ENCODE measurements at regions not wholly inside any gene's neighbourhood (a gene's known extent, or its start where the extent isn't known, plus 50 kb on each side); places are given as distances from the start of the nearest gene placed in this dataset.

- Histone ChIP-seq H3K9me3 (ENCODE audit: control insufficient read depth, insufficient read depth, low read depth, low read length) (no peaks in the 10 kb centered on the region), H3K36me3 (ENCODE audit: control insufficient read depth in 2 of 2, insufficient read depth in 1 of 2, low read length in 2 of 2) (no peaks in the 10 kb centered on the region), H3K4me1 (ENCODE audit: control insufficient read depth, insufficient read depth, low read length) (no peaks in the 10 kb centered on the region), H3K27ac (ENCODE audit: extremely low read depth, low read depth, low read length) (no peak overlapping the region), H3K4me3 (ENCODE audit: low read depth, low read length) (no peak overlapping the region)
- ChIA-PET CTCF (no interaction called here), POLR2A (no interaction called here)
- no peak for TF ChIP-seq ZNF302 (tag by site-specific recombination; IDR thresholded peaks at IDR 0.05; ENCODE audit: low read depth)
- TF ChIP-seq ZNF747 (tag by site-specific recombination; IDR thresholded peaks at IDR 0.05): no peak
- TF ChIP-seq ZNF175 (tag by site-specific recombination; IDR thresholded peaks at IDR 0.05): no peak
- TF ChIP-seq BCL11B (tag by site-specific recombination; IDR thresholded peaks at IDR 0.05; ENCODE audit: low read depth): no peak
- no peak for TF ChIP-seq ZNF518A (tag by site-specific recombination; conservative IDR thresholded peaks at IDR 0.05; ENCODE audit: low read depth)
- TF ChIP-seq ZNF140 (tag by site-specific recombination; IDR thresholded peaks at IDR 0.05): no peak
- no peak for TF ChIP-seq ZNF23 (tag by site-specific recombination; IDR thresholded peaks at IDR 0.05; ENCODE audit: borderline replicate concordance)
- TF ChIP-seq ZNF645 (tag by site-specific recombination; IDR thresholded peaks at IDR 0.05): no peak
- TF ChIP-seq ZNF585B (tag by site-specific recombination; IDR thresholded peaks at IDR 0.05): no peak
- TF ChIP-seq MEIS1 (CRISPR knock-in tag; IDR thresholded peaks at IDR 0.05; ENCODE audit: borderline replicate concordance): no peak
- TF ChIP-seq ZNF580 (tag by site-specific recombination; IDR thresholded peaks at IDR 0.05): no peak
- TF ChIP-seq ZFP37 (tag by site-specific recombination; IDR thresholded peaks at IDR 0.05): no peak
- TF ChIP-seq ZFP41 (tag by site-specific recombination; IDR thresholded peaks at IDR 0.05; ENCODE audit: borderline replicate concordance): no peak
- no peak for TF ChIP-seq ZNF274 (IDR thresholded peaks at IDR 0.05; ENCODE audit: low read length)
- no peak for TF ChIP-seq ZNF274 (tag by site-specific recombination; IDR thresholded peaks at IDR 0.05; ENCODE audit: borderline replicate concordance)
- no peak for TF ChIP-seq ZNF214 (tag by site-specific recombination; IDR thresholded peaks at IDR 0.05; ENCODE audit: borderline replicate concordance)
Measured at GRCh38 chr10:64369885-64370773, 848.9 kb downstream of the REEP3 start.

- Histone ChIP-seq H3K27ac (ENCODE audit: extremely low read depth, low read depth, low read length) (no peak overlapping the region), H3K4me3 (ENCODE audit: low read depth, low read length) (no peak overlapping the region), H3K9me3 (ENCODE audit: control insufficient read depth, insufficient read depth, low read depth, low read length) (no peaks in the 10 kb centered on the region), H3K4me1 (ENCODE audit: control insufficient read depth, insufficient read depth, low read length) (no peaks in the 10 kb centered on the region), H3K36me3 (ENCODE audit: control insufficient read depth in 2 of 2, insufficient read depth in 1 of 2, low read length in 2 of 2) (no peaks in the 10 kb centered on the region)
- ChIA-PET CTCF (no interaction called here), POLR2A (no interaction called here)
- no peak for TF ChIP-seq ZNF560 (tag by site-specific recombination; IDR thresholded peaks at IDR 0.05; ENCODE audit: borderline replicate concordance)
- no peak for TF ChIP-seq IKZF3 (tag by site-specific recombination; IDR thresholded peaks at IDR 0.05)
- no peak for TF ChIP-seq ZNF146 (tag by site-specific recombination; IDR thresholded peaks at IDR 0.05)
- no peak for TF ChIP-seq ZBTB44 (tag by site-specific recombination; IDR thresholded peaks at IDR 0.05)
Measured at GRCh38 chr10:64374346-64374745, 853.1 kb downstream of the REEP3 start.
